Osteocyte (in vitro differentiated cells): ENCODE measurements at regions not wholly inside any gene's neighbourhood (a gene's known extent, or its start where the extent isn't known, plus 50 kb on each side); places are given as distances from the start of the nearest gene placed in this dataset.
"Not testable (repeated sequence)": the region's sequence is repeated elsewhere in the genome, so short reads cannot be mapped to it uniquely, and the experiment has no call there.

Experiments
- DNase-seq: peaks from one replicate; pipeline ENCODE4 v3.0.0; 2021; ENCODE audit warnings: mixed read lengths; ENCODE audit not compliant: unreplicated experiment; ENCODE audit errors: extremely low spot score
- H3K27ac Mint-ChIP-seq: one replicate; pipeline ENCODE4 v1.8.0; 2021; ENCODE audit warnings: mild to moderate bottlenecking, mixed read lengths; ENCODE audit not compliant: unreplicated experiment
- H3K27me3 Mint-ChIP-seq: one replicate; pipeline ENCODE4 v1.8.0; 2021; ENCODE audit warnings: mixed read lengths; ENCODE audit not compliant: unreplicated experiment
- H3K36me3 Mint-ChIP-seq: one replicate; pipeline ENCODE4 v1.8.0; 2021; ENCODE audit warnings: mixed read lengths; ENCODE audit not compliant: unreplicated experiment
- H3K4me1 Mint-ChIP-seq: one replicate; pipeline ENCODE4 v1.8.0; 2021; ENCODE audit warnings: mixed read lengths; ENCODE audit not compliant: unreplicated experiment
- H3K4me3 Mint-ChIP-seq: one replicate; pipeline ENCODE4 v1.8.0; 2021; ENCODE audit warnings: mild to moderate bottlenecking, moderate library complexity, mixed read lengths; ENCODE audit not compliant: unreplicated experiment
- H3K9me3 Mint-ChIP-seq: one replicate; pipeline ENCODE4 v1.8.0; 2021; ENCODE audit warnings: mixed read lengths; ENCODE audit not compliant: unreplicated experiment
- TF ChIP-seq, protein P1 (sequence below): fragments of 200-600 bp; sonication (generic); IDR thresholded peaks from 2 replicates; pipeline ENCODE4 v1.5.0; 2021; ENCODE audit warnings: antibody characterized with exemption, mild to moderate bottlenecking, moderate library complexity

DNA sequence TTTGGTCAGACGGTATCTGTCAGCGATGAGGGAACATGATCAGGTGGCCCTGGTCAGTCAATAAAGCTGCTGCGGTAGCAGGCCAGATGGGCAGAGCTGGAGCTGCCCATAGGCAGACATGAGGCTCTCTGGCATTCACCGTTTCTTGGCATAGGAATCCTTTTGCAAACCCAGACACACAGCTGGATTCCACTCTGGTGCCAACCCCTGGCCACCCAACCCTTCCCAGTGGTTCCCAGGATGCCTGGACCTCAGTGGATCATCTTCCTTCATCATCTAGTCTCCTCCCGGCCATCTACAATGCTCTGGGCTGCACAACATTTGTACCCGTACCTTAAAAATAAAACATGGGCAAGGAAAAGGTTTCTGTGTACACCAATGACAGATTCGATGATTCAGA, 68.3 kb upstream of the ACTRT2 start:
- DNase-seq: no peak
- no peaks in the 10 kb centered on the region for H3K4me1 Mint-ChIP-seq
- H3K27ac Mint-ChIP-seq: no peak overlapping the region
- TF ChIP-seq, protein P1, sequence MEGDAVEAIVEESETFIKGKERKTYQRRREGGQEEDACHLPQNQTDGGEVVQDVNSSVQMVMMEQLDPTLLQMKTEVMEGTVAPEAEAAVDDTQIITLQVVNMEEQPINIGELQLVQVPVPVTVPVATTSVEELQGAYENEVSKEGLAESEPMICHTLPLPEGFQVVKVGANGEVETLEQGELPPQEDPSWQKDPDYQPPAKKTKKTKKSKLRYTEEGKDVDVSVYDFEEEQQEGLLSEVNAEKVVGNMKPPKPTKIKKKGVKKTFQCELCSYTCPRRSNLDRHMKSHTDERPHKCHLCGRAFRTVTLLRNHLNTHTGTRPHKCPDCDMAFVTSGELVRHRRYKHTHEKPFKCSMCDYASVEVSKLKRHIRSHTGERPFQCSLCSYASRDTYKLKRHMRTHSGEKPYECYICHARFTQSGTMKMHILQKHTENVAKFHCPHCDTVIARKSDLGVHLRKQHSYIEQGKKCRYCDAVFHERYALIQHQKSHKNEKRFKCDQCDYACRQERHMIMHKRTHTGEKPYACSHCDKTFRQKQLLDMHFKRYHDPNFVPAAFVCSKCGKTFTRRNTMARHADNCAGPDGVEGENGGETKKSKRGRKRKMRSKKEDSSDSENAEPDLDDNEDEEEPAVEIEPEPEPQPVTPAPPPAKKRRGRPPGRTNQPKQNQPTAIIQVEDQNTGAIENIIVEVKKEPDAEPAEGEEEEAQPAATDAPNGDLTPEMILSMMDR: no peak
- H3K36me3 Mint-ChIP-seq: no peaks in the 10 kb centered on the region
- no peaks in the 10 kb centered on the region for H3K27me3 Mint-ChIP-seq
- peaks cover 57% of the 10 kb centered on the region for H3K9me3 Mint-ChIP-seq
- no peak overlapping the region for H3K4me3 Mint-ChIP-seq

DNA sequence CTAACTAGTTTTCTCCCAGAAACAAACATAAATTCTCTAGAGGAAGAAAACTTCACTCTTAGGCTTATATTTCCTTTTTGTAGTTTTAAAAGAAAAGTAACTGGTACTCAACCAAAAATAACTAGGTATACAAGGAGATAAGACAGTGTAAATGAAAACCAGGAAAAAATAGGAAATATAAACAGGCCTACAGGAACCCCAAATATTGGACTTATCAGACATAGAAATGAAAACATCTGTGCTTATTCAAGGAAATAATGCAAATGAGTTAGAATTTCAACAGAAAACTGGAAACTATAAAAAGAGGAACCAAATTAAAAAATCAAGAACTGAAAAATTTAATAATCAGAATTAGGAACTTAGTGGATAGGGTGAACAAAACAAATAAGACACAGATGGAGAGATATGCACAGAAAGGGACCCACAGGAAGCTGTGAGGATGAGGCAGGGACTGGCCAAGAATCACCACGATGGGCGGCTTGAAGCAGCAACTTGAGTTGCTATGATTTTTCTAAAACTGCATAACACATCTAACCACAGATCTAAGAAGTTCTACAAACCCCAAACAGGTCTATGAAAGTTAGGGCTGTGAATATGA, 67.5 kb upstream of the ACTRT2 start:
- no peak overlapping the region for H3K27ac Mint-ChIP-seq
- H3K9me3 Mint-ChIP-seq: peaks cover 57% of the 10 kb centered on the region
- TF ChIP-seq, protein P1: no peak
- DNase-seq: no peak
- no peaks in the 10 kb centered on the region for H3K36me3 Mint-ChIP-seq
- H3K27me3 Mint-ChIP-seq: no peaks in the 10 kb centered on the region
- no peak overlapping the region for H3K4me3 Mint-ChIP-seq
- H3K4me1 Mint-ChIP-seq: no peaks in the 10 kb centered on the region

DNA sequence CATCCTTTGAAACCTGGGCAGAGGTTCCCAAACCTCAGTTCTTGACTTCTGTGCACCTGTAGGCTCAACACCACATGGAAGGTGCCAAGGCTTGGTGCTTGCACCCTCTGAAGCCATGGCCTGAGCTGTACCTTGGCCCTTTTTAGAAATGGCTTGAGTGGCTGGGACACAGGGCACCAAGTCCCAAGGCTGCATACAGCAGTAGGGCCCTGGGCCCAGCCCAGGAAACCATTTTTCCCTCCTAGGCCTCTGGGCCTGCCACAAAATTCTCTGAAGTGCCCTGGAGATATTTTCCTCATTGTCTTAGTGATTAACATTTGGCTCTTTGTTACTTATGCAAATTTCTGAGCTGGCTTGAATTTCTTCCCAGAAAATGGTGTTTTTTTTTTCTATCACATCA, 65.6 kb upstream of the ACTRT2 start:
- Mint-ChIP-seq H3K4me1 (no peaks in the 10 kb centered on the region), H3K9me3 (peaks cover 59% of the 10 kb centered on the region), H3K36me3 (no peaks in the 10 kb centered on the region), H3K4me3 (no peak overlapping the region), H3K27me3 (no peaks in the 10 kb centered on the region), H3K27ac (no peak overlapping the region)
- TF ChIP-seq, protein P1: no peak
- no peak for DNase-seq

DNA sequence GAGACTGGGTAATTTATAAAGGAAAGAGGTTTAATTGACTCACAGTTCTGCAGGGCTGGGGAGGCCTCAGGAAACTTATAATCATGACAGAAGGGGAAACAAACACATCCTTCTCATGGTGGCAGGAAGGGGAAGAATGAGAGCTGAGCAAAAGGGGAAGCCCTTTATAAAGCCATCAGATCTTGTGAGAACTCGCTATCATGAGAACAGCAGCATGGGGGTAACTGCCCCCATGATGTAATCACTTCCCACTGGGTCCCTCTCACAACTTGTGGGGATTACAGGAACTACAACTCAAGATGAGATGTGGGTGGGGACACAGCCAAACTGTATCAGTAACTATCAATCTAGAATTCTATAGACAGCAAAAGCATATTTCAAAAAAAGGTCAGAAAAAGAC, 64.7 kb upstream of the ACTRT2 start:
- Mint-ChIP-seq H3K27me3 (no peaks in the 10 kb centered on the region), H3K9me3 (peaks cover 55% of the 10 kb centered on the region), H3K4me1 (no peaks in the 10 kb centered on the region), H3K36me3 (no peaks in the 10 kb centered on the region), H3K27ac (no peak overlapping the region), H3K4me3 (no peak overlapping the region)
- TF ChIP-seq, protein P1: no peak
- no peak for DNase-seq

DNA sequence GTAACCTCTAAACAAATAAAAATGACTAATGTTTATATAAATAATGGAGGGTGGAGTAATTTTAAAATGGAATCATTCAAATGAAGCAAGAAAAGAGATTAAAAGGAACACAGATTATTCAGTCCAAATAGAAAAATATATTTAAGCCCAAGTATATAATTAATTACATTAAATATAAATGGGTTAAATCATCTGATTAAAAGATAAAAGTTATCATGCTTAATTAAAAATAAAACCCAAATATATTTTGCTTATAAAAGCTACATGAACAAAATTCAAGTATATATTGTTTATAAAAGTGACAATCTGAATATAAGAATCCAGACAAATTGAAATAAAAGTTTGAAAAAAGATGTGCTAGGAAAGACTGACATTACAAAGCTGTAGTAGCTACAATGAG, 63.9 kb upstream of the ACTRT2 start:
- TF ChIP-seq, protein P1: no peak

DNA sequence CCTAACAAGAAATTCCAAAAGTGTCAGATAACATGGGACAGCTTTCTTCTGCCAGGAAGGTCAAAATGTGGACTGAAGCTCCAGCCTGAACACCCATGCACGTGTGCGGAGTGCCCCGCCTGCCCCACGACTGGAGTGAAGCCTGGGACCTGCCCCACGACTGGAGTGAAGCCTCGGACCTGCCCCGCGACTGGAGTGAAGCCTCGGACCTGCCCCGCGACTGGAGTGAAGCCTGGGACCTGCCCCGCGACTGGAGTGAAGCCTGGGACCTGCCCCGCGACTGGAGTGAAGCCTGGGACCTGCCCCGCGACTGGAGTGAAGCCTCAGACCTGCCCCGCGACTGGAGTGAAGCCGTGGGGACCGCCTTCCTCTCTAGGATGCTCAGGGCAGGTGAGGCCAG, 61.4 kb upstream of the ACTRT2 start:
- not testable (repeated sequence) for H3K27ac Mint-ChIP-seq, H3K36me3 Mint-ChIP-seq, H3K27me3 Mint-ChIP-seq, H3K4me3 Mint-ChIP-seq, H3K4me1 Mint-ChIP-seq, DNase-seq
- H3K9me3 Mint-ChIP-seq: peaks cover 40% of the 10 kb centered on the region

More for the DNA sequence above, 63.9 kb upstream of the ACTRT2 start:
- no peaks in the 10 kb centered on the region for H3K36me3 Mint-ChIP-seq
- no peak overlapping the region for H3K4me3 Mint-ChIP-seq
- H3K4me1 Mint-ChIP-seq: no peaks in the 10 kb centered on the region
- peaks cover 47% of the 10 kb centered on the region for H3K9me3 Mint-ChIP-seq
- H3K27ac Mint-ChIP-seq: no peak overlapping the region
- H3K27me3 Mint-ChIP-seq: no peaks in the 10 kb centered on the region
- no peak for DNase-seq
